Activated T-cell treated with anti-CD3 and anti-CD28 coated beads, Interleukin-2, amount 50 U/mL, for 48 hours (primary cell): ENCODE measurements at regions not wholly inside any gene's neighbourhood (a gene's known extent, or its start where the extent isn't known, plus 50 kb on each side); places are given as distances from the start of the nearest gene placed in this dataset.
A peak's percentile ranks its signal among the peaks of the same experiment; 100 is the strongest.

Experiments
- DNase-seq, 2 experiments: peaks; one replicate each; pipeline ENCODE4 v3.0.0-alpha.2; 2020

DNA sequence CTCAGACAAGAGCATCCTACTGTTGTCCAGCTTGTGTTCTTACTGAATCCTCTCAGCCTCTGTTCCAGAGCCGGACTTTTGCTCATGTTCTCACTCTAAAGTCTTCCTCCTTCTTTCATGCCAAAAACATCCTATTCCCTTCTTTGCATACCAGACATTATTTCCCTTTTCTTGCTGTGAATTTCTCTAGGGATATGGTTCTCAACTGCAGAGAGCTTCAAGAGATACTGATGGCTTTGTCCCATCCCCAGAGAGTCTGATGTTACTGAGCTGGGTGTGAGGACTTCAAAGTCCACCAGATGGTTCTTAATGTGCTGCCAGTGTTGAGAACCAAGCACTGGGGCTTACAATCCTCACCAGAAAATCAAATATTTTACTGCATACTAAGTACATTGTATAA is 98.6 kb upstream of the FER start:
- DNase-seq, result no peak

DNA sequence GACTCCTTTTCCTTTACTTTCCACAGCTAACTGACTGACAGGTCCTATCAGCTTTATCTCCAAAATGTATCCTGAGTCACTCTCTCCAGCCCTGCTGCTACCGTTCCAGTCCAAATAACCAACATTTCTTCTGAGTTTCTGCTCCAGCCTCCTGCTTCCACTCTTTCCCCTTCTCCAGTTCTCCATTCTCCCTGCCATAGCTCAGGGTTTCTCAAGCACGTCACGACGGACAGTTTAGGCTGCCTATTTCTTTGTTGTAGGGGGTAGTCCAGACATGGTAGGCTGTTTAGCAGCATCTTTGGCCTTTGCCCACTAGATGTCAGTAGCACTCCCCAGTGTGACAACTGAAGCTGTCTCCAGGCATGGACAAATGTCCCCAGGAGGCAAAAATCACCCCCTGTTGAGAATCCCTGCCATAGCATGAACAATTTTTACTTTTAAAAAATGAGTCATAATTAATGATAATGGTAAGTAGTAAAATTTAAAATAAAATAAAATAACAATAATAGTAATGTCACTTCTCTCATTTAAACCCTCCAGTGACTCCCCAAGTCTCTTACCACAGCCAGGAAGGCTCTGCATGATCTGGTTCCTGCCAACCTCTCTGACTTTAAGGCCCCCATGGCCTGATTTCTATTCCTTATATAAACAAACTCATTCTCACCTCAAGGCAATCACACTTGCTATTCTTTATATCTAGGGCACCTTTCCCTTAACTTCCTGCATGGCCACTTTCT is 105.4 kb upstream of the FER start:
- DNase-seq, result peak; percentile 61 to 65

DNA sequence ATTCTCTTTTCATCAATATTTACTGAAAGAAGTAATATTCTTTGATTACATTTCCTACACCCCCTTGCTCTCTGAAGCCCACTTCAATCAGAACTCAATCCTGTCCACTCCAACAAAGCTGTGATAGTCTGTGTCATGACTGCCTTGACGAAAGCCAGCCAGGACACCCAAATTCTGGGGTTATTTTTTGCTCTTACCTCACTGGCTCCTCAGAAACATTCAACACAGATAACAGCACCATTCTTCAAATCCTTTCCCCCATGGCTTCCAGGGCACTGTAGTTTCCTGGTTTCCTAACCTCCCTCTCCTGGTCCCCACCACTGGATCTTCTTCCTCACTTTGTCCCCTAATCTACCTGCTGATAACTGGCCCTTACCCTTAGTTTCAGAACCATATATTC is 106.1 kb upstream of the FER start:
- DNase-seq, result no peak

DNA sequence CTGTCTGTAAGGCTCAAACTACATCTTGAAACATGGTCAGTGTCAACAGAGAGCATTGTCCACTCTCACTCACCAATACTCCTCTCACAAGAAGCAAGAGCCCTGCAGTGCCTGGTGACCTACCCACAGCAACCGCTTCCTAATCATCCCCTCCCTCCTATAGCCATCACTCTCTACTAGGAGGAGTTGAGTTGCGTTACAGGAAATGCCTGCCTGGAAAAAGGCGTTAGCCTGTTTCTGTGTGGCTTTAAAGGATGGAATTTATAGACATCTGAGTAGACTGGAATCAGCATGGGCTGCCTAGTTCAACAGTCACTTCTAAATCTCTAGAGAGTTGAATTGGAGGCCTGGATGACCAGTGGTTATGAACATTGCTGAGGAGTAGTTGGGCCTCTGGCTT is 108.3 kb upstream of the FER start:
- DNase-seq, result no peak

DNA sequence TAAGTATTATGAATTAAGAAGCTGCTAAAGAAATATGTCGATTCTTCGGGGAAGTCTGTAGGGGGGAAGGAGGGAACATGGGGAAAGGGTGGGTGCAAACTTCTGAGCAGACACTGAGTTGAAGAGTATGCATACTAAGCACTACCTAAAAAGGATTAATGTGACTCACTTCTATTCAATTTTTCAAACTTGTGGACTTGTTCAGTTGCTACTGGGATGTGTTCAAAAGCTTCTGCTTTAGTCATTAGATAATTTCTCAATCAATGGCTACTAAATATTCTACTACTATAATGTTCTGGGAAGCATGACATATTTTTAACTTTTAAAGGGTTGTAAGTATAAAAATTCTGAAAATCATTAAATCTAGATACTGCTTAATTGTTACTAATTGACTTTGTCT is 109.7 kb upstream of the FER start:
- no peak for DNase-seq

DNA sequence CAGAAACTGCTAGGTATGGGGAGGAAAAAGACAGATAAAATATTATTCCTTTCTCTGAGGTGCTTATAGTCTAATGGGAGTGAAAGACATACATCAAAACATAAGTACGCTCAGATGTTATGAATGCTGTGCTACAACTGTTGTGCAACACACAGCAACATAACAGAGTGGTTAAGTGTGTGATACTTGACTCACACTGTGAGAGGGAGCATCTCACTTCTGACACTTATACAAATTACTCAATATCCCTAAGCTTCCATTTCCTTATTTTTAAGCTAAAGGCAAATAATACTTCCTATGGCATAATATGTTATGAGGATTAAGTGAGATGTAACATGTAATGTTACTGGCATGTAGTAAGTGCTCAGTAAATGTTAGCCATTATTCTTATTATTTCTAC is 110.6 kb upstream of the FER start:
- no peak for DNase-seq

DNA sequence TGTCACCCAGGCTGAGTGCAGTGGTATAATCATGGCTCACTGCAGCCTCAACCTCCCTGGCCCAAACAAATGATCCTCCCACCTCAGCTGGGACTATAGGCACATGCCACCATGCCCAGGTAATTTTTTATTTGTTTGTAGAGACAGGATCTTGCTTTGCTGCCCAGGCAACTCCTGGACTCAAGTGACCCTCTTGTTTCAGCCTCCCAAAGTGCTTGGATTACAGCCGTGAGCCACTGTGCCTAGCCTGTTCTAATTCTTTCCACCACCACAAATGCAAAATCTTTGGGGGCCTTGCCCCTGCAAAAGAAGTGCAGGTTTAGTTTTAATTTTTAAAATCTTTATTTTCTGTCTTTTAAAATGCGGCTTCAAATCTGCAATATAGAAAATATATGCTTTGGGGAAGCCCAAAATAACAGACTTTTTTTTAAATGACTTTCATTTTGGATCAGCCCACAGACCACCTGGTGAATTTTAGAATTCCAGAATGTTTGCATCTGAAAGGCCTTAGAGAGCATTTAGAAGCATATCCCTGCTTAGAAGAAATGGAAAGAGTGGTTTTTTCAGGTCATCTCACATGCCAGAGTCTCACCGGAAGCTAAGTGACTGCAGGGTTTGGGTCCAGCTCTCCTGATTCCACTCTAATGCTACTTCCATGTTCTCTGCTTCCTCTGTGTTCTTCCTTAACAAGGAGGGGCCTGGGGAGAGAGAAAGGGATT is 111.4 kb upstream of the FER start:
- DNase-seq, result no peak

DNA sequence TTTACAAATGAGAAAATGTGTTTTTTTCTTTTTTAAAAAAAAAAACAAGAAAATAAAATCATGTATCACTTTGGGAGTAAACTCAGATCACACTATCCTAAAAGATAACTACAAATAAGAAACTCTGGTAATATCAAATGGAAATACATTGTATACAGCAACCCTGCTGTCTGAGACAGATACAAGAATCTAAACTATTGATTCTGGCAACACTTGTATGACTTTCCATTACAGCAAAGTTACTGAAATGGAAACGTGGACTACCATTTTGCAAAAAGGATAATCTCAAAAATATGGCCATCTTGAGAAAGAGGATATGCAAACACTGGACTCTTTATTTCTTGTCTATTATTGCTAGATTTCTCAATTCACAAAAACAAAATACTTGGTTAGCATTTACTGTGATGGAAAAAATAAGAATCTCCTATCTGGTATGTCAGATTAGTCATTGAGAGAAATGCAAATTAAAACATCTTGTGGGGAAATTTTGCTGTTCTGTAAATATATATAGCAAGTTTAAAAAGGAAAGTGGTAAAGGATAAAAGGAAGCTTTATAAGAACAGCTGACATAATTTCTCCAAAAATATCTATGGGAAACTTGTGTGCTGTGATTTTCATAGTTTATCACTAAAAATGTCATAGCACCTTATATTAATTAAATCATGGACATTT is 112.9 kb upstream of the FER start:
- DNase-seq, result no peak

DNA sequence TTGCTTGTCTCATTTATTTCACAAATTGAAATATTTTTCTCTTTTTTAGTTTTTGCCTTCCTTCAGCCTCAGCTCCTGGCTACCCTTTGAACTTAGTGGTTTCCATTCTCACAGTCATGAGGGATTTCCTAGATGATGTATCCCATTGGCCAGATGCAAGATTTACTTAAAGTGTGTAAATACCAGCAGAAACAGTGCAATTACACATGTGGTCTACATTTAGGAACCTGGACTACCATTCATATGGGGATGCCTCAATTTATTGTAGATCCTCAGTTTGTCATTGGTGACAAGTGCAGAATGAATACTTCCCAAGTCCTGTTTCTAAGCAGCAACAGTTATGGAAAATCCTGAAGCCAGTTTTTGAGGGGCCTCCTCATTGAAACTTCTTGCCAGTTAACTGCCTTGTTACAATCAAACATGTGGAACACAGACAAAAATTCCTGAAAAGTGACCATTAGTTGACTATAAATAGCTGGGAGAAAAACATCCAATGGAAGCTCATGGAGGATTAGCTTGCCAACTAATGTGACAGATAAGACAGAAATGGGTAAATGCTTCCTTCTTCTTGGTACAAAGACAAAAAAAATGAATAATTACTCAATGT is 113.6 kb upstream of the FER start:
- DNase-seq, result no peak

DNA sequence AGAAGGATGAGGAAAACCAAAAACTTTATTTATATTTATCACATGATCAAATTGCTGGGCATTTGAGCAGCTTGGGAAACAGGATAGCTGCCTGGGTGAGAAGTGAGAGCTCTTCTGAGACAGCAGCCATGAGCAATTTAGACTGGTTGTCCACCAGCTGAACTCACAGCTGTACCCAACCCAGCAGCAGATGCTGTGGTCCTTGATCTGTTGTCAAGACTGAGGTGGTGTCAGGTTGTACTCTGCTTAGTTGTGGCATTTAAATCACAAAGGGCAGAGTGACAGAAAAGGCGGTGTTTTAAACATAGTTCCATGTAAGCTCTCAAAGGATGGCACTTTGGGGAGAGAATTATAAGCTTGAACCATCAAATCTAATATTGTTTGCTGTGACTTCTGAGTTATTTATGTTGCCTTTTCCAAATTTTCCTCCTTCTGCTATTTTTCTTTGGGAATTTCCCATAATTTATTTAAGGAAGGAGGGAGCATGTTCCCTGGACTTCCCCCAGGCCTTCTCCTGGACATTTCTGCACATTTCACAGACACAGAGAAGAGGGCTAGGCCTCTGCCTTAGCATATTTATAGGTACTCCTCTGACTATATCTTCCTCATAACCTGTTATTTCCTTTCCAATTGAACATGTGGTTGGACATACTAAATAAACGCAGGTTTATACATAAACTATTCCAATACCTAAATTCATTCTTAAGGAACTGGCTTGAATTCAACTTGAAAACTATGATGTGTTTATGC is 117.7 kb upstream of the FER start:
- no peak for DNase-seq

DNA sequence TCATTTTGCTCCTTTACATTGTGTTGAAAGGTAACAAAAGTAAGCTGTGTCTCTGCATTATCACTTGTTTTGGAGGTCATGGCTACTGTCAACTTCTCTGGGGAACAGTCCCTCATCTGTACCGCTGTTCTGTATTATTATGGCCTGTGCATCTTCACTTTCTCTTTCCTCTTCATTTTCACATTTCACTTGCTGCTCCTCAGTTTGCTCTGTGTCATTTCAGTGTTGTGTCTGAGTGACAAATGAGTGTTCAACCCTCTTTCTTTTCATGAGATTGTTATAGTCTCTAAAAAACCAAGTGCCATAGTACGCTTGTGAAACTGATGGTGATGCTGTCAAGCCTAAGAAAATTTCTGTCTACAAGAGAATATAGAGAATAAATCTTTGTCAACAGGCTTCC is 122.0 kb upstream of the FER start:
- DNase-seq, result no peak

DNA sequence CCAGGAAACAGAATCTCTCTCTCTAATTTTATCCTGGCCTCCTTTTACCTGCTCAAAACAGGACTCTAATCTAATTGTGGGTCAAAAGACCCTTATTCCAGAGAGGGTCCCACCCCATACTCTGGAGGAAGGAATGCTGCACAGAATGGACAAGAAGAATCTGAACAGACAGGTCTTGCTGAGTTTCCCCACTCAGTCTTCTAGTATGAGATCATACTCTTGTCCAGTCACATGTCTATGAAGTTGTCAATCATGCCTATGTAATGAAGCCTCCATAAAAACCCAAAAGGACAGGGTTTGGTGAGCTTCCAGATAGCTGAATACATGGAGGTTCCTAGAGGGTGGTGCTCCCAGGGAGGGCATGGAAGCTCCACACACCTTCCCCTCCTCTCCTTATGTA is 123.9 kb upstream of the FER start:
- no peak for DNase-seq

DNA sequence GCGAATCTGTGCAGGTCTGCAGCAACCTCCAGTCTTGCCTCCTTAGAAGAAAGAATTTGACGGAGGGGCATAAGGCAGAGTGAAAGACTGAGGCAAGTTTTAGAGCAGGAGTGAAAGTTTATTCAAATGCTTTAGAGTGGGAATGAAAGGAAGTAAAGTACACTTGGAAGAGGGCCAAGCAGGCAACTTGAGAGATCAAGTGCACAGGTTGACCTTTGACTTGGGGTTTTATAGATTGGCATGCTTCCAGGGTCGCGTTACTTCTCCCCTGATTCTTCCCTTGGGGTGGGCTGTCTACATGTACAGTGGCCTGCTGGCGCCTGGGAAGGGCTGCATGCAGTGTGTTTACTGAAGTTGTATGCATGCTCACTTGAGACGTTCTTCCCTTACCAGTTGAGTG is 127.2 kb upstream of the FER start:
- no peak for DNase-seq

DNA sequence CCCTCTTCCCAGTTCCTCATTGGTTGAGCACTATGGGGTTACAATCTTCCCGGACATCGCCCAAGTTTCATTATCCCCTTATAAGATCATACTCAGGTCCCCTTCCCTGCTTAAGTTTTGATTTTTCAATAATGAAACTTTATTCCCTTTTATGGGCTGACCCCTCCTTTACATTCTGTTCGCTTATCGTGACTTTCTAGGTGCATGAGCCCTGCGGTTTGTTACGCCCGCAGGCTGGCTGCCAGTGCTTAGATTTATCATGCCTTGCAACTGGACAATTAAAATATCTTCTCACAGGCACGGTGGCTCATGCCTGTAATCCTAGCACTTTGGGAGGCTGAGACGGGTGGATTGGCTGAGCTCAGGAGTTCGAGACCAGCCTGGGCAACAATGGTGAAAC is 127.9 kb upstream of the FER start:
- no peak for DNase-seq

DNA sequence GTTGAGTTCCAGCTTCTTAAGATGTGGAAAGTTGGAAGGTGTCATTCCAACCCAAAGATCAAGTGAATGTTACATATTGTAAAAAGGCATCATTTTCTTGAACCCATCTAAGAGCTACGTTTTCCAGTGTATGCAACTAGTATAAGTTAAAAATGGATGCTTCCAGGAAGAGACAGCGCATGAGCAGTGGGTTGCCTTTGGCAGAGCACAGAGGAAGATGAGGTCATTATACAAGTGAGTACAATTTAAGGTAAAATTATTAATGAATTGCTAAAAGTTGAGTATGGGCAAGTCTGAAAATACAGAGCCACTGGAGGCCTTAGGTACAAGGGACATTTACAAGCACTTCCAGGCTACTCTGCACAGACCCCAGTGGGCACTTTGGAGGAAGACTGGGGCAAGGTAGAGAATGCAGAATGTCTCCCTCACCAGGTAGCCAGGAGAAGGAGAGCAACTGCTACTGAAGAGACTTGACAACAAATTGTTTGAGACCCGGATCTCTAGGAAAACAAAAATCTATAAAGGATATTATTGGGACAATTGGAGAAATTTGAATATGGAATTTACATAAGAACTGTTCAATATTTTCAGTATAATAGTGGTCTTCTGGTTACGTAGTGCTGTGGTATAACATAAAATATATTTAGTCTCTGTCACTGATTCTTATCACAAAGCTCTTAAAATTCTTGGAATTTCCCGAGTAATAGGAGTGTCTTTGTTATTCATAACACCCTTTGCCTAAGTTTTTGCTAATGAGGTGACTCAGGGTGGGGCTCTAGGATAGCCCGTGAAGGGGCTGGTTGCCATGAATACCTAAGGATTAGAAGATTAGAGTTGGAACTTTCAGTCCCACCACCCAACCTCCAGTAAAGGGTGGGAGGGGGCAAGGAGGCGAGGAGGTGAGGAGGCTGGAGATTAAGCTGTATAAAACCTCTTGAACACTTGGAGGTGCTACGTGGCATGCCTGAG is 129.9 kb upstream of the FER start:
- DNase-seq, result no peak

DNA sequence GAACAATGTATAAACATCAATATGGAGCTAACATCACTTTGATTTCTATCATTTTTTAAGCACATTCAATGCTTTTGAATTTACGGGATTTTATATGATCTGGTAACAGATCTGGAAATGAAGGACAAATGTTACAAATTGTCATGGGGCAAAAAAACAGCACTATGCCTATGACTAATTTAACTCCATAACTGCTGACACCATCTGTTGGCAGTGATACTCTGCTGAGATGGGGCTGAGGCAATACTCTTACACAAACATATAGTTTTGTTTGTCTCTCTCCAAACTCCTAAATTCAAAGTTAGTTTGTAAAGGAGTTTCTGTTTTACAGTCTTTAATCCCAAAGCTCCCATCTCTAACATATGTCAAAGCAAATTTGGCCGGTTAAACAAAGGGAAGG is 132.5 kb upstream of the FER start:
- no peak for DNase-seq

DNA sequence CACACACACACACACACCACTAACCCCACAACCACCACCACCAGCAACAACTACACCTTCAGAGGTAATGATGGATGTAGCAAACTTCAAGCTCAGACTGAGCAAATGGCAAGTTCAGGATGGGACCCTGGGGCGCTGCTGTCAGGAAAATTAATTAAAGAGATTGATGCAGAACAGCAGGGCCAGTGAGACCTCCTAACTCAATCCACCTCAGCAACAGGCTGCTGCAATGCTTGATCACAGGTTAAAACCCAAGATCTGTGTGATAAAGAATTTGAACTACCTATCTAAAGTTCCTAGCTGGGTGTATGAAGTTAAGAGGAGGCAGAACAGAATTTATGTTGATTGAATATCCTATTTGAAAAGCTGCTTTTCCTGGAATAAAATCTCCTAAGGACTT is 140.3 kb upstream of the FER start:
- DNase-seq, result no peak

DNA sequence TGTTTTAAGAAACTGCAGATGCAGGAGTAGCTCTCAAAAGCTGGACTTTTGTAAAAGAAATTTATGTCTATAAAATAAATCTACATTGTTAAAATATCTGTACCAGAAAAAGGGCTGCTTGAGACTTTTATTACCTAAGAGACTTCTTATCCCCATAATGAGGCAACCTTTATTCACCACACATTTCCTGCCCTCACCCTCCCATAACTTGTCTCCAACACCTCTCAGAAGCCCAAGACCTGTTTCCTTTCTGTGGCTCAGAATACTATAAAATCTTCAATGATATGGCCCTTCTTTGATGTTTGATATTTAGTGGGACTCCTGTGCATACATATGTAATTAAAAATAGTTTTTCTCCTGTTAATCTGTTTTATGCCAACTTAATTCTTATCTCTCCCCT is 141.5 kb upstream of the FER start:
- DNase-seq, result no peak

DNA sequence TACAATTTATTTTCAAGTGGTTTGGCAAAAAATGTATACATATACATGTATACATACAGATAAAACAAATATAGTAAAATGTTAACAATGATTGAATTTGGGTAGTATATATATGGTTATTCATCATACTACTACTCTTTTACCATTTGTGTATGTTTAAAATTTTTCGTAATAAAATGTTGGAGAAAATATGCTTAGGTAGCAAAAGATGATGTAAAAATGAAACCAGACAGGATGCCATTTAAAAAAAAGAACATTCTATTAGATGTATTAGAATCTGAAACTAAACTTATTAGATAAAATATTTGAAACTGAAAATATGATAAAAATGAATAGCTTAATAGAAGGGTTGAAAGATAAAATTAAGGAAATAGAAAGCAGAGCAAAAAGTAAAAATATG is 144.9 kb upstream of the FER start:
- no peak for DNase-seq

DNA sequence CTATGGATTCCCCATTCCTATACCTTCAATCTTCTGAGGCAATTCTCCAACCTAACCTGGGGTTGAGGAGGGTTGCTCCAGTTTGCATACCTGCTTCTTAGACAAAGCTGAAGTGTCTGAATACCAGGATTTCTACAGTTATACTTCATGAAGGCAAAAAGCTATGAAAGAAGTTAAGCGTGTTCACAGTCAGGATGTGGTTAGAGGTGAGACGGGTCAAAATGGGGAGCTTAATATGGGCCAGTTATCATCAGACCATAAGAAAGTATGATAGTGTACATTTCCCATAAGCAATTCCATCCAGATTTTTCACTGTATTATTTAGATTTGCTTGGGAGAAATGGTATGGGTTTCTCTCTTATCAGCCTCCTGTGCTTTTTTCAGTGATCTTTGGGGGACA is 156.9 kb upstream of the FER start:
- DNase-seq, result no peak

DNA sequence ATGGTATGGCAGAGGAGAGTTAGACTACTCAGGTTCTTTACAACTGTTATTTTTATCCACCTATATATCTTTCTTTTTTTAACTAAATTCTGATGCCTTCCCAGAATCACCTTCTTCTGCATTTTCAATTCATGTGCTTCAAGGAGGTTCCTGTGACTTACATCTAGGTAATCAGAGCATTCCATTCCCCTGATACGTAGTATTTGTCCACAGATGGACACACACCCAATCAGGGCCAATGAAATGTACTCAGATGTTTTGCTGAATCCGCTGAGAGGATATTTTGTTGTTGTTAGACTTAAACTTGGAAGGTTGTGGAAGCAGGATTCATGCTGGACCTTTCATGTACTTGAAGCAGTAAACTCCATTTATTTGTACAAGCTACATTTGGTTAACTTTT is 159.4 kb upstream of the FER start:
- no peak for DNase-seq

DNA sequence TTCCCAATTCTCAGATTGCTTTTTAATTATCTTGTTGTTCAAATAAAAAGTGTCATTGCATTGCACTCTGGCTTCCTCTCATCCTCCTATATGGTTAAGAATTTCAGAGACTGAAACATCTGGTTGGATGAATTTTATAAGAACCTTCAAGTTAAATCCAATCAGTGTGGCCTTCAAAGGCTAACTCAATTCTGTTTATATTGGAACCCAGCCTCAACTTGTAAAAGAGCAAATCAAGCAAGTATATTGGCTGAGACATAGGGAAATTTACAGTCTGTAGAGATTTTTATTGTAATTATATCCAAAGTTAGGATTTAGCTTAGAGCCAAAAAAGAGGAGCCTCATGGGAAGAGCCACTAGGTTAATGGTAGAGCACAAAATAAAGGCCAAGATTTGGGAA is 159.9 kb upstream of the FER start:
- no peak for DNase-seq
